GDM1 (cell line): ENCODE measurements at regions not wholly inside any gene's neighbourhood (a gene's known extent, or its start where the extent isn't known, plus 50 kb on each side); places are given as distances from the start of the nearest gene placed in this dataset.

ENCODE experiments used
- DNase-seq: peaks from one replicate; lab custom pipeline; 2025; lab: John Stamatoyannopoulos, UW

GRCh38 chr12:125573271-125573670 lies 508.0 kb downstream of the AACS start:
- no peak for DNase-seq

- no peak for DNase-seq
Observed at GRCh38 chr12:125577334-125577733, 512.1 kb downstream of the AACS start.

- no peak for DNase-seq
Observed at GRCh38 chr12:125579916-125580315, 514.7 kb downstream of the AACS start.

- DNase-seq = no peak
Observed at GRCh38 chr12:125583071-125583470, 517.8 kb downstream of the AACS start.

- no peak for DNase-seq
Observed at GRCh38 chr12:125586441-125586840, 521.2 kb downstream of the AACS start.

GRCh38 chr12:125593269-125593668 lies 528.0 kb downstream of the AACS start:
- DNase-seq = no peak

GRCh38 chr12:125604976-125605375 lies 539.7 kb downstream of the AACS start:
- DNase-seq = no peak

- no peak for DNase-seq
Observed at GRCh38 chr12:125606312-125606711, 541.1 kb downstream of the AACS start.

- no peak for DNase-seq
Observed at GRCh38 chr12:125610292-125610691, 545.1 kb downstream of the AACS start.

GRCh38 chr12:125610971-125611370 lies 545.7 kb downstream of the AACS start:
- DNase-seq = no peak

GRCh38 chr12:125614058-125614457 lies 548.8 kb downstream of the AACS start:
- DNase-seq = no peak

- no peak for DNase-seq
Observed at GRCh38 chr12:125619723-125620122, 554.5 kb downstream of the AACS start.

- DNase-seq = no peak
Observed at GRCh38 chr12:125633686-125634085, 568.5 kb downstream of the AACS start.

GRCh38 chr12:125634813-125635212 lies 569.6 kb downstream of the AACS start:
- no peak for DNase-seq

- no peak for DNase-seq
Observed at GRCh38 chr12:125639826-125640225, 574.6 kb downstream of the AACS start.

- DNase-seq = no peak
Observed at GRCh38 chr12:125643055-125643454, 577.8 kb downstream of the AACS start.

- no peak for DNase-seq
Observed at GRCh38 chr12:125645724-125646123, 580.5 kb downstream of the AACS start.

- DNase-seq = no peak
Observed at GRCh38 chr12:125650587-125650986, 585.4 kb downstream of the AACS start.

GRCh38 chr12:125651625-125652024 lies 586.4 kb downstream of the AACS start:
- DNase-seq = no peak

- no peak for DNase-seq
Observed at GRCh38 chr12:125652681-125653080, 587.4 kb downstream of the AACS start.

GRCh38 chr12:125657681-125658080 lies 592.4 kb downstream of the AACS start:
- DNase-seq = no peak

GRCh38 chr12:125674554-125675338 lies 609.5 kb downstream of the AACS start:
- no peak for DNase-seq

- DNase-seq = no peak
Observed at GRCh38 chr12:125676366-125676765, 611.1 kb downstream of the AACS start.

GRCh38 chr12:125677829-125678228 lies 612.6 kb downstream of the AACS start:
- no peak for DNase-seq
